Endothelial cell of umbilical vein (primary cell): ENCODE measurements at regions not wholly inside any gene's neighbourhood (a gene's known extent, or its start where the extent isn't known, plus 50 kb on each side); places are given as distances from the start of the nearest gene placed in this dataset.

Experiments
- BruUV-seq: library from RNA; stranded (reverse); fragments of 400-500 nt; replicated peaks from 2 replicates; lab custom pipeline; 2021; lab: Mats Ljungman, UMichigan
- CTCF ChIA-PET: fragments of 300-600, 350-600 bp; sonication (Branson Sonifier 250); formaldehyde crosslinking; loops from one replicate; lab custom pipeline; 2021; ENCODE audit warnings: antibody characterized with exemption, inconsistent platforms; lab: Charles Lee
- POLR2A ChIA-PET: fragments of 300-600, 350-600 bp; sonication (Branson Sonifier 250); formaldehyde crosslinking; loops from one replicate; lab custom pipeline; 2021; ENCODE audit warnings: antibody characterized with exemption, inconsistent platforms; lab: Charles Lee
- DNase-seq: peaks from one replicate; pipeline ENCODE4 v3.0.0-alpha.2; 2011; ENCODE audit warnings: low read depth, low spot score
- FAIRE-seq: peaks from 2 replicates; lab custom pipeline; 2011; peaks lifted over from hg19 to GRCh38; lab: Jason Lieb, UNC
- H2AFZ ChIP-seq: 2 replicates; pipeline ENCODE4 v1.6.0; 2012; ENCODE audit warnings: low read depth, low read length, control low read depth, inconsistent platforms
- H3K27ac ChIP-seq: 2 replicates; pipeline ENCODE4 v1.5.1; 2011; ENCODE audit warnings: low read depth, mild to moderate bottlenecking, control low read depth, low read length, moderate library complexity; ENCODE audit not compliant: insufficient read depth
- H3K27me3 ChIP-seq, 2 experiments: 2 replicates each; pipeline versions ENCODE4 v1.6.0 to v1.6.1; 2011; ENCODE audit warnings: low read length in 2 of 2, mixed read lengths in 1 of 2; ENCODE audit not compliant: control insufficient read depth in 2 of 2, insufficient read depth in 2 of 2
- H3K36me3 ChIP-seq, 2 experiments: 2 replicates in 1 of 2; 3 replicates in 1 of 2; pipeline ENCODE4 v1.5.1; 2011; ENCODE audit warnings: low read length in 2 of 2, mild to moderate bottlenecking in 1 of 2, moderate library complexity in 1 of 2; ENCODE audit not compliant: control insufficient read depth in 2 of 2, insufficient read depth in 2 of 2; ENCODE audit errors: extremely low read depth in 1 of 2
- H3K4me1 ChIP-seq: 3 replicates; pipeline ENCODE4 v1.5.1; 2011; ENCODE audit warnings: mild to moderate bottlenecking, low read length; ENCODE audit not compliant: control insufficient read depth, insufficient read depth; ENCODE audit errors: extremely low read depth
- H3K4me2 ChIP-seq: 2 replicates; pipeline ENCODE4 v1.6.1; 2011; ENCODE audit warnings: low read length, control low read depth, mixed read lengths; ENCODE audit not compliant: insufficient read depth
- H3K4me3 ChIP-seq, 3 experiments: fragments of 200-600 bp in 1 of 3; sonication (generic), shearing (Covaris generic) in 1 of 3; replicated peaks in 1 of 3; 2 replicates each; pipeline ENCODE4 v1.5.1; 2011 to 2016; ENCODE audit warnings: control low read depth in 3 of 3, low read length in 3 of 3, mild to moderate bottlenecking in 2 of 3, inconsistent platforms in 1 of 3, low read depth in 1 of 3, moderate library complexity in 1 of 3; ENCODE audit not compliant: insufficient read depth in 1 of 3
- H3K79me2 ChIP-seq: 2 replicates; pipeline ENCODE4 v1.6.0; 2012; ENCODE audit warnings: low read length, inconsistent platforms; ENCODE audit not compliant: control insufficient read depth, insufficient read depth
- H3K9ac ChIP-seq: replicated peaks from 2 replicates; pipeline ENCODE3; 2011; ENCODE audit warnings: low read length, control low read depth; ENCODE audit not compliant: insufficient read depth; ENCODE audit errors: extremely low read depth
- H3K9me1 ChIP-seq: replicated peaks from 3 replicates; pipeline ENCODE4 v1.6.0; 2011; ENCODE audit warnings: mild to moderate bottlenecking, low read length; ENCODE audit not compliant: control insufficient read depth, insufficient read depth; ENCODE audit errors: extremely low read depth
- H3K9me3 ChIP-seq: replicated peaks from 2 replicates; pipeline ENCODE4 v1.5.1; 2012; ENCODE audit warnings: low read length, inconsistent platforms; ENCODE audit not compliant: control insufficient read depth, insufficient read depth
- H4K20me1 ChIP-seq: replicated peaks from 2 replicates; pipeline ENCODE3; 2011; ENCODE audit warnings: mild to moderate bottlenecking, low read length; ENCODE audit not compliant: control insufficient read depth, insufficient read depth; ENCODE audit errors: extremely low read depth
- EZH2 ChIP-seq: IDR thresholded peaks from 2 replicates; pipeline ENCODE4 v1.6.1; 2012; ENCODE audit warnings: borderline replicate concordance, low read depth, mild to moderate bottlenecking, moderate library complexity, low read length, inconsistent platforms; ENCODE audit not compliant: severe bottlenecking
- FOS ChIP-seq: IDR thresholded peaks from 2 replicates; pipeline ENCODE4 v1.6.1; 2011; ENCODE audit warnings: mild to moderate bottlenecking, low read length, moderate library complexity, borderline replicate concordance; ENCODE audit not compliant: insufficient read depth
- GATA2 ChIP-seq: IDR thresholded peaks from 2 replicates; pipeline ENCODE4 v1.7.0; 2011; ENCODE audit warnings: low read depth, mild to moderate bottlenecking, moderate library complexity, mixed read lengths, low read length; ENCODE audit not compliant: insufficient read length, insufficient read depth
- JUN ChIP-seq: IDR thresholded peaks from 2 replicates; pipeline ENCODE4 v1.6.1; 2011; ENCODE audit warnings: borderline replicate concordance, low read depth; ENCODE audit not compliant: insufficient read length, insufficient read depth
- MYC ChIP-seq: IDR thresholded peaks from one replicate; pipeline ENCODE4 v1.6.1; 2011; ENCODE audit warnings: mild to moderate bottlenecking, low read depth, low read length
- POLR2A ChIP-seq: IDR thresholded peaks from 2 replicates; pipeline ENCODE4 v1.6.1; 2012; ENCODE audit warnings: low read depth, mild to moderate bottlenecking, control low read depth, low read length
- POLR2AphosphoS5 ChIP-seq: IDR thresholded peaks from 2 replicates; pipeline ENCODE4 v1.6.1; 2012; ENCODE audit warnings: low read depth, mild to moderate bottlenecking, control low read depth, low read length, moderate library complexity; ENCODE audit not compliant: insufficient read depth
- dilution Hi-C: fragments of 300-500 bp; cut with MboI; formaldehyde crosslinking; loops from one replicate; pipeline ENCODE4 v1.15.0; 2019; ENCODE audit warnings: low sequenced_read_pairs; ENCODE audit not compliant: extremely low pct_ligation_motif_present
- intact Hi-C: fragments of 100-400 bp; cut with micrococcal nuclease; formaldehyde crosslinking; loops from one replicate; pipeline ENCODE4 v1.10.0; 2022
- TF ChIP-seq, protein P1 (sequence below), 2 donors: IDR thresholded peaks; 1 replicate in 1 of 2; 2 replicates in 1 of 2; pipeline ENCODE4 v1.5.1; 2011; ENCODE audit warnings: low read length in 2 of 2, mild to moderate bottlenecking in 2 of 2, moderate library complexity in 2 of 2, control low read depth in 1 of 2, inconsistent platforms in 1 of 2, low read depth in 1 of 2; ENCODE audit not compliant: insufficient read depth in 1 of 2; ENCODE audit errors: extremely low read depth in 1 of 2
- TF ChIP-seq, protein P2 (sequence below): IDR thresholded peaks from 2 replicates; pipeline ENCODE4 v1.6.1; 2011; ENCODE audit not compliant: insufficient read depth, insufficient read length

DNA sequence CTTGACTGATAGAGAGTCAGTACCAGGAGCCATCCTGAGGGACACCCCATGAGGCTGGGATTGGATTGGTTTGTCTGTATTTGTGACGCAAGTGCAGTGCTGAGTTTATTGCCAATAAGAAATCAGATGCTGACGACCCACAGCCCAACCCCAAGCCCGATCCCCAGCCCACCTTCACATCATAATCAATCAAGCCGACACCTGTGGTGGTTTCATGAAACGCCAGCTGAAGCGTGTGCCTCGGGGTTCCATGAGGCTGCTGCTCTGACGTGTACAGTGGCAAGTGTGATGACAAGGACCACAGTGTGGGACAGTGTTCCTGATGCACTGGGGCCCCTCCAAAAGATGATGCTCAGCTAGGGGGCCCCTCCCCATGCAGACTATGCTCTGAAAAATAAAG lies 62.1 kb upstream of the C14orf180 start:
- no peaks in the 10 kb centered on the region for H3K36me3 ChIP-seq
- no peaks in the 10 kb centered on the region for H3K9me1 ChIP-seq
- no TSS peak for BruUV-seq
- no peaks in the 10 kb centered on the region for H3K79me2 ChIP-seq
- no peak for TF ChIP-seq EZH2
- TF ChIP-seq, protein P1, sequence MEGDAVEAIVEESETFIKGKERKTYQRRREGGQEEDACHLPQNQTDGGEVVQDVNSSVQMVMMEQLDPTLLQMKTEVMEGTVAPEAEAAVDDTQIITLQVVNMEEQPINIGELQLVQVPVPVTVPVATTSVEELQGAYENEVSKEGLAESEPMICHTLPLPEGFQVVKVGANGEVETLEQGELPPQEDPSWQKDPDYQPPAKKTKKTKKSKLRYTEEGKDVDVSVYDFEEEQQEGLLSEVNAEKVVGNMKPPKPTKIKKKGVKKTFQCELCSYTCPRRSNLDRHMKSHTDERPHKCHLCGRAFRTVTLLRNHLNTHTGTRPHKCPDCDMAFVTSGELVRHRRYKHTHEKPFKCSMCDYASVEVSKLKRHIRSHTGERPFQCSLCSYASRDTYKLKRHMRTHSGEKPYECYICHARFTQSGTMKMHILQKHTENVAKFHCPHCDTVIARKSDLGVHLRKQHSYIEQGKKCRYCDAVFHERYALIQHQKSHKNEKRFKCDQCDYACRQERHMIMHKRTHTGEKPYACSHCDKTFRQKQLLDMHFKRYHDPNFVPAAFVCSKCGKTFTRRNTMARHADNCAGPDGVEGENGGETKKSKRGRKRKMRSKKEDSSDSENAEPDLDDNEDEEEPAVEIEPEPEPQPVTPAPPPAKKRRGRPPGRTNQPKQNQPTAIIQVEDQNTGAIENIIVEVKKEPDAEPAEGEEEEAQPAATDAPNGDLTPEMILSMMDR (IDR thresholded peaks at IDR 0.05; ENCODE audit: extremely low read depth in 1 of 2, insufficient read depth in 1 of 2, low read depth in 1 of 2, low read length in 2 of 2) = no peak
- no peak for TF ChIP-seq POLR2AphosphoS5
- no peak for TF ChIP-seq MYC
- TF ChIP-seq GATA2 = no peak
- TF ChIP-seq FOS = no peak
- no peak for TF ChIP-seq JUN
- TF ChIP-seq, protein P2, sequence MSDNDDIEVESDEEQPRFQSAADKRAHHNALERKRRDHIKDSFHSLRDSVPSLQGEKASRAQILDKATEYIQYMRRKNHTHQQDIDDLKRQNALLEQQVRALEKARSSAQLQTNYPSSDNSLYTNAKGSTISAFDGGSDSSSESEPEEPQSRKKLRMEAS = no peak
- no peak for TF ChIP-seq POLR2A
- dilution Hi-C loops = no loop called here
- POLR2A ChIA-PET = no interaction called here
- H3K4me2 ChIP-seq = no peak overlapping the region
- DNase-seq = no peak
- intact Hi-C loops = no loop called here
- H4K20me1 ChIP-seq = no peaks in the 10 kb centered on the region
- no peaks in the 10 kb centered on the region for H3K27me3 ChIP-seq
- no peak for FAIRE-seq
- no peaks in the 10 kb centered on the region for H3K4me1 ChIP-seq
- H3K27ac ChIP-seq = no peak overlapping the region
- H3K4me3 ChIP-seq = no peak overlapping the region
- CTCF ChIA-PET = no interaction called here
- no peaks in the 10 kb centered on the region for H3K9me3 ChIP-seq
- H3K9ac ChIP-seq = no peak overlapping the region
- H2AFZ ChIP-seq = no peak overlapping the region
